NOMO-1 treated with DMSO at 0.1 percent for 48 hours (cell line): ENCODE measurements at regions not wholly inside any gene's neighbourhood (a gene's known extent, or its start where the extent isn't known, plus 50 kb on each side); places are given as distances from the start of the nearest gene placed in this dataset.

Source experiments
- DNase-seq: peaks from one replicate; lab custom pipeline; 2025; ENCODE audit not compliant: unreplicated experiment; lab: John Stamatoyannopoulos, UW

- DNase-seq, result no peak
Measured at GRCh38 chr20:7689151-7689550, 251.1 kb downstream of the HAO1 start.

DNA sequence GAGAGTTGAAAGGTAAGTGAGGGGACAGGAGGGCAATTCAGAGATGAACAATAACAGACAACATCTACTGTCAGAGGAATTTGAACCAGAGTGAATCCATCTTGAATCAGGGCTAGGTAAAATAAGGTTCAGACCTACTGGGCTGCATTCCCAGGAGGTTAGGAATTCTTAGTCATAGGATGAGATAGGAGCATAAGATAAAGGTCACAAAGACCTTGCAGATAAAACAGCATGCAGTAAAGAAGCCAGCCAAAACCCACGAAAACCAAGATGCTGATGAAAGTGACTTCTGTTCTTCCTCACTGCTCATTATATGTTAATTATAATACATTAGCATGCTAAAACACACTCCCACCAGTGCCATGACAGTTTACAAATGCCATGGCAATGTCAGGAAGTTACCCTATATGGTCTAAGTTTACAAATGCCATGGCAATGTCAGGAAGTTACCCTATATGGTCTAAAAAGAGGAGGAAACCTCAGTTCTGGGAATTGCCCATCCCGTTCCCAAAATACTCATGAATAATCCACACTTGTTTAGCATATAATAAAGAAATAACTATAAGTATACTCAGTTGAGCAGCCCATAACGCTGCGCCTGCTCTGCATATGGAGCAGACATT, 248.5 kb downstream of the HAO1 start:
- DNase-seq, result no peak

- no peak for DNase-seq
Measured at GRCh38 chr20:7692478-7692877, 247.8 kb downstream of the HAO1 start.

DNA sequence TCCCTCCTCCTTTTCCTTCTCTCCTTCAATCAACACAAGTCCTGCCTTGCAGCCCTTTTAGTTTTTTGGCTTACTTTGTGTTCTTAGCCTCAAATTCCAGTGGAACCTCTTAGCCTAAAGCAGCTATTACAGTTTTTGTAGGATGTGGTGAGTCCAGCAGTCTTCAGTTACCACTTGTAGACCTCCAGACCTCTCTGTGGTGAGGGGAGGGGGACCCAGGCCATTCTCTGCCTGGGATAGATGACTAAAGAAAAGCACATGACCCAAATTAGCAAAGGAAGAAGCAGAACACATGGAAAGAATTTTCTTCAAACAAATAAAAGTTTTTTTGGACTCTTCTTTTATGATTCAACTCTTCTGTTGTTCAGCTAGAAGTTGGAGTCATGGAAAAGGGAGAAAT, 246.5 kb downstream of the HAO1 start:
- no peak for DNase-seq

- no peak for DNase-seq
Measured at GRCh38 chr20:7695051-7695495, 245.2 kb downstream of the HAO1 start.

GRCh38 chr20:7695635-7696034, 244.6 kb downstream of the HAO1 start:
- no peak for DNase-seq

DNA sequence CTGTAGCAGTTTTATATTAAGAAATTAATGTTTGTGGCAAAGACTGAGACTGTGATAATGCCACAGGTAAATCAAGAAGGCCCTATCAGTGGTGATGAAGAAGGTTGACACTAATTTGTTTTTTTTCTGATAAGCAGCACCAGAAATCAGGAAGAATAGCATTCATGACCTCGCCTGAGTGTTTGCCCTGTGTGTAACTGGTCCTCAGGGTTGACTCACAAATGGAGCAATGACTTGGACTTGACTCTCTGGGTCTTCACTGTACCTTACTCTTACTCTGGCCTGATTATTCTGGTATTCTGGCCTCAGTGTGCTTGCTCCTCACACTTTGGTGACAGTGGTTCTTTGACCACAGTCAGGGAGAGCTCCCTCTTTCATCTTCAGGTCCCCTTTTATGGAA, 243.9 kb downstream of the HAO1 start:
- DNase-seq, result no peak

- DNase-seq, result no peak
Measured at GRCh38 chr20:7702141-7702540, 238.1 kb downstream of the HAO1 start.

DNA sequence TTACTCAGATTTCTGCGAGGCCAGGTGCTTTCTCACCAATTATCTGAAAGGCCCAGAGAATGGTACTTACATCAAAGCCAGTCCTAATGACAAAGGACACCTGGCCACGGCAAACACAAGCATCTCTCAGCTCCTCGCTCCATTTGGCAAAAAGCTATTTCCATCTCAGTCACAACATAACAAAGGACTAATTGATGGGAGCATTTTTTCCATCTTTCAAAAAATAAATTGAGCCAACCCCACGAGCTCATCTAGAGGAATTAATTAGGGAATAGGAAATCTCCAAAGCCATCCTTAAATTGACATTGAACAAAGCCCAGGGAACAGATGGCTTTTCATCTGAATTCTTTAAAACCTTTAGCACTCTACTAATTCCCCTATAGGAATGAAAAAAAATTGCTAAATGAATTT, 236.7 kb downstream of the HAO1 start:
- DNase-seq, result no peak

GRCh38 chr20:7703996-7704395, 236.3 kb downstream of the HAO1 start:
- DNase-seq, result no peak

DNA sequence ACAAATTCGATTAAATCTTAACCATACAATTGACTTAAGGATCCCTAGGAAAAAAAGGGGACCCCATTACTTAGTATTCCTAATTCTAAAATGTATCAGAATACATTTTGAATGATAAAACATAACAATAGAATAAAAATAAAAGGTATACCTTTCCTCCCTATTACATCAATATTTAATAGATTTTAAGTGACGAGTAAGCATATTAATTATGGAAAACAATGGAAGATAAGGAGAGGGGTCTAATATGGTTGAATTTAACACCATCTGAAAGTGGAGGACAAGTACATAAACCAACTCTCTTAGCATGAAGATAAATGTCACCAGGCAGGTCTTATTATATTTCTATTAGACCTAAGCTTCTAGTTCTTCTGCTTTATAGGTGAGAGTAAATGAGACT, 232.1 kb downstream of the HAO1 start:
- no peak for DNase-seq

DNA sequence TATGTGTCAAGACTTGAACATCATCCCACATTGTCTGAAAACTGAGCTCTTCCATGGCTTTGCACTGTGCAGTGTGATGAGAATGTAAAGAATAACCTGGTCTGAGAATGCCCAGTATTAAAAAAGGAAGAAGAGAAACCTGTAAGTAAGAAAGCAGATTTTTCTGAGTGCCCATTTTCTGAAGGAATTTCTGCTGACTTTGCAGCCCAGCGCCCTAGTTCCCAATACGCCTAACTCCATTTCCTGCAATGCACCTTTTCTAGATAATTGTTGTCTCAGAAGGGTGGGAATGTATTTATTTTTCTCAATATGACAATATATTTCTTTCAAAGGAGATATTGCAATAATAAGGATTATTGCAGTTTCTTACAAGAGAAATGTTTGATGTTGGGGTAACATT, 231.5 kb downstream of the HAO1 start:
- no peak for DNase-seq

GRCh38 chr20:7710440-7710839, 229.8 kb downstream of the HAO1 start:
- no peak for DNase-seq

- no peak for DNase-seq
Measured at GRCh38 chr20:7712661-7713060, 227.6 kb downstream of the HAO1 start.

DNA sequence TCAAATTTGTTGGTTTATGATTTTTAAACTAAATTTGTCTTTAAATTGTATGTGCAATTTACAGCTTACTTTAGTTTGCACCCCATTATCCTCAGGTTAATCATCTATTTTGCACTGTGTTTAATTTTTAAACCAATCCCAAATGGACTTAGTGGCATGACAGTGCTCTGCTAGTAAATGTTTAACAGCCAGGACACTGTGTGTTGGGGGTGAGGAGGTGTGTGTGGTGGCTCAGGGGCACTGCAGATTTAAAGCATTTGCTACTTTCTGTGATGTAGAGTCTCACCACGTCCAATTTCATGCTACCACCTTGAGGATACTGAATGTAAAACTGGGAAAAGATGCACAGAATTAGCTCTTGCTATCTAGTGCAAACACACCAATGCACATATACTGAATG, 225.7 kb downstream of the HAO1 start:
- DNase-seq, result no peak

- DNase-seq, result peak; percentile 53
Measured at GRCh38 chr20:7716286-7716972, 223.8 kb downstream of the HAO1 start.

DNA sequence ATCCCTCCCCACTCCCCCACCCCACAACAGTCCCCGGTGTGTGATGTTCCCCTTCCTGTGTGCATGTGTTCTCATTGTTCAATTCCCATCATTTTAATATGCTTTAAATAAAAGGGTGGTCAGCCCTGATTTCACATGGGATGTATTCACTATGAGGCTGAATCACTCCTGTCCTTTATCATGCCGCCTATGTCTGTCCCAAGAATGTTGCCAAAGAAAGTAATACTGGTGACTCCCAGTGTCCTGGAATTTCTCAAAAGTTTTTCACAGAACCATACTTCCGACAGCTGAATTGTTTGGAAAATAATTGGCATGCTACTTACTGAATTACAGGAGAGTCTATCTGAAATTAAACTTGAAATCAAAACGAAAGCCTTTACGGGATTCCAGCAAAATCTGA, 217.7 kb downstream of the HAO1 start:
- DNase-seq, result no peak

- no peak for DNase-seq
Measured at GRCh38 chr20:7723284-7723683, 217.0 kb downstream of the HAO1 start.

- DNase-seq, result peak; percentile 37
Measured at GRCh38 chr20:7728338-7728737, 211.9 kb downstream of the HAO1 start.

- no peak for DNase-seq
Measured at GRCh38 chr20:7734216-7734615, 206.0 kb downstream of the HAO1 start.

- no peak for DNase-seq
Measured at GRCh38 chr20:7736336-7736735, 203.9 kb downstream of the HAO1 start.

DNA sequence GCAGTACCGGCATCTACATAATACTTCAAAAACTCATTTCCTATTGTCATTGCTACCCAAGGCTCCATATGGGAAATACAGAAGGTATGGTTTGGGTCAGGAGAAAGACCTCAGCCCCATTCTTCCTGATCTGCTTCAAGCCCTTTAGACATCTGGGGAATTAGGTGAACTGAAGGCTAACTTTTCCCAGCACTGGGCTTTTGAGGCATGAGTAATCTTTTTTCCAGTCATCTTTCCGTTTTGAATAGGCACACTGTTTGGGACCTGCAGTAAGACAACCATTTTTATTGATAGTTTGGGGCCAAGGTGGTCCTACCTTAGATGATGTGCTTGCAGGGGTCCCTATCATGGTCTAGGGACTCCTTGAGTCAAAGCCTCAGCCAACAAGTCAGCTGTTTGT, 198.4 kb downstream of the HAO1 start:
- DNase-seq, result no peak

DNA sequence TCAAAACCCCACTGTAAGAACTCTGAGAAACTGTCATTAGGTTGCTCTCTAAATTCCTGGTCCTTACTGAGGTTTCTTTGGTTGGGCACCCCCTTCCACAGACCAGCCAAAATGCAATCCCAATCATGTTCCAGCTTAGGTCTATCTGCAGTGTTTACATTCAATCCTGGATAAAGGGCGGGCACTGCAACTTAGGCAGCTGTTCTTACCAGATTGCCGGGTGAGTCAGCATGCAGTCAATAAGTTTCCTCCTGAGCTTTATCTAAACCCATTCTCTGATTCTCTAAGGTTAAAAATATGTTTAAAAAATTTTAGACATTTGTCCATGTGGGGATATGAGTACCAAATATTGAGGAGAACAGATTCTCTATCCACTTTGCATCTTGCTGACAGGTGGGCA, 197.8 kb downstream of the HAO1 start:
- DNase-seq, result no peak
